ENCODE measurements at regions not wholly inside any gene's neighbourhood (a gene's known extent, or its start where the extent isn't known, plus 50 kb on each side); places are given as distances from the start of the nearest gene placed in this dataset.
A peak's percentile ranks its signal among the peaks of the same experiment; 100 is the strongest.

- no peak for DNase-seq (ENCODE audit: extremely low read depth in 1 of 11, low read depth in 9 of 11, low spot score in 4 of 11)
Observed at GRCh38 chr1:208600456-208601190, 356.4 kb upstream of the PLXNA2 start.

DNA sequence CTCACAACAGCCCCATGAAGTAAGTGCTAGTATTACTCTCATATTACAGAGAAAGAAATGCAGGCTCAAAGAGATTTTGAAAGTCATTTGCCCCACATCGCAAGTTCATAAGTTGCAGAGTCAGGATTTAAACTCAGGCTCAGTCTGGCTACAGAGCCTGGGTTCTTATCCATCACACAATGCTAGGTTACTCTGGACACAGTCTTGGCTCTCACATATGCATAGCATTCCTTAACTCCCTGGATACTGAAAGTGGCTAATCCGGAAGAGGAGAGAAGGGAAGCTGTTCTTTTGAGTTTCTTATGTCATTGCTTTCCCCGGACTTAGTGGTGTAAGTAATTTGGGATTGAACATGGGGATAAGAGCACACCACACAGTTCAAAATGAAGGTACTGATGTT lies 357.4 kb upstream of the PLXNA2 start:
- DNase-seq (ENCODE audit: extremely low read depth in 1 of 11, low read depth in 9 of 11, low spot score in 4 of 11) = no peak

DNA sequence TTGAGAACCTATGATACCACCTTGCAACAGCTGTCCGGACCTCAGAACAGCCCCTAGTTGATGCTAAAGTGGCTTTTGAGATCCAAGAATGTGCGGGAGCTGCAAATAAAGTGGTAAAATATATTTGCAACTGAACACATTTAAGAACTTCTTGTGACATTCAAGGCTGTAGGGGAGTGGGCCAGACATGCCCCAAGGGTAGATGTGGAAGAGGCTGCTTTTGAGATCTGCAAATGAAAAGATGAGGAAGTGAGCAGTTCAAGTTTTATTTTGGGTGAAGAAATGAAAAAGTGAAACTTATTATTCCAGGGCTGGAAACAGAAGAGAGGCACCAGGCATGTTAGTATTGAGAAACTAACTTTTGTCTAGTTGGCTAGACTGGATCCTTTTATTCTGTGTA lies 359.5 kb upstream of the PLXNA2 start:
- DNase-seq (ENCODE audit: extremely low read depth in 1 of 11, low read depth in 9 of 11, low spot score in 4 of 11) = no peak

GRCh38 chr1:208604295-208604694 lies 360.1 kb upstream of the PLXNA2 start:
- no peak for DNase-seq (ENCODE audit: extremely low read depth in 1 of 11, low read depth in 9 of 11, low spot score in 4 of 11)

- no peak for DNase-seq (ENCODE audit: extremely low read depth in 1 of 11, low read depth in 9 of 11, low spot score in 4 of 11)
Observed at GRCh38 chr1:208606959-208607358, 362.8 kb upstream of the PLXNA2 start.

DNA sequence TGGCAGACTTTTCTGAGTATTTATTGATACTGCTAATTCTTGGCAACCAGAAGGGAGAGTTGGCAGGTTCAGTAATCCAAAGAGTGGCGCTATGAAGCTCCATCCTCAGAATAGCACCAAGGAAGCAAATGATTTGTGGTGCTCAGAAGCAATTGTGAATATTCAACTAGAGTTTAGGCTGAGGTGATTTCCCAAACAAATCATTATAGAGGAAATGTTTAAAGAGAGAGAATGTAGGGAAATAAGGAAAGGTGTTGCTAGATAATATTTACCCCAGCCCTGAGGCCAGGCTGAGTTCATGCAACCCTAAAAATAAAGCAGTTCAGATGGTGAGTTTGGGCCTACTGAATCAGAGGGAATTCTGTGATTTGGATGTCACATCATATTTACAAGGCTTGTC lies 363.4 kb upstream of the PLXNA2 start:
- DNase-seq (ENCODE audit: extremely low read depth in 1 of 11, low read depth in 9 of 11, low spot score in 4 of 11) = no peak

DNA sequence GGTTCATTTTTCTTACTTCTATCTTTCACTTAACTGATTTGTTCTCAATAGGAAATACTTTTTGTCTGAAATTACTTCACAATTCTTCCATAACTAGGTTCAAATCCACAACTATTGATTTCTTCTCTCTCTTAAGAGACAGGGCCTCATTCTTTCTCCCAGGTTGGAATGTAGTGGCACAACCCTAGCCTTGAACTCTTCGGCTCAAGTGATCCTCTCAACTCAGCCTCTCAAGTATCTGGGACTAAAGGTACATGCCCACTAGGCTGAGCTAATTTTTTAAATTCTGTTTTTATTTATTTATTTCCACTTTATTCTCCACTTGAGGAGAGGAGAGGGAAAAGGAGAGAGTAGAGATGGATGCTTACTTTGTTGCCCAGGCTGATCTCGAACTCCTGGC lies 370.4 kb upstream of the PLXNA2 start:
- DNase-seq (ENCODE audit: extremely low read depth in 1 of 11, low read depth in 9 of 11, low spot score in 4 of 11) = no peak

DNA sequence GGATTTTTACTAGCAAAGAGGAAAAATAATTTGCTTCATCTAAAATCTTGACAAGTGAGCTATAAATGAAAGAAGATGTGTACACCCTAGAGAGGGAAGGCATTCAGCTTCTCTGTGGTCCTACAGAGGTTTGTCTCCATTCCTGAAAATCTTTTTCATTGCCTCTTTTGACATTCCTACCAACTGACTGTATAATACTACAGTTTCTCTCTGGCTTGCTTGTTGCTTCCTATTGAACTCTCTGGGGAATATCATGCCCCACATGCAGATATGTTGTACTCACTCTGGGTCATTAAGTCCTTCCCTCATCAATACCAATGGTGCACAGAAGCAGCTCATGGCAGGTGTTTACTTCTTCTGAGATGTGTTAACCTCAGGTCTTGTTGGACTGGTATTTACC lies 371.2 kb upstream of the PLXNA2 start:
- DNase-seq (ENCODE audit: extremely low read depth in 1 of 11, low read depth in 9 of 11, low spot score in 4 of 11) = no peak

DNA sequence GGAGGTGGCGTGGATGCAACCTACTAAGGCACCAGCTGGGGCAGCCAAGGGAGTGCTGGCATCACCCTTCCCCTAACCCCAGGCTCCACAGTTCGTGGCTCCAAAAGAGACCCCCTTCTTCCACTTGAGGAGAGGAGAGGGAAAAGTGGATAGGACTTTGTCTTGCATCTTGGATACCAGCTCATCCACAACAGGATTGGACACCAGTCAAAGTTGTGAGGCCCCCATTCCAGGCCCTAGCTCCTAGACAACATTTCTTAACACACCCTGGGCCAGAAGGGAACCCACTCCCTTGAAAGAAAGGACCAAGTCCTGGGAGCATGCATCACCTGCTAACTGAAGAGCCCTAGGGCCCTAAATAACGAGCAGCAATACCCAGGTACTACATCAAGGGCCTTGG lies 372.6 kb upstream of the PLXNA2 start:
- DNase-seq (ENCODE audit: extremely low read depth in 1 of 11, low read depth in 9 of 11, low spot score in 4 of 11) = no peak

GRCh38 chr1:208628022-208628914 lies 384.1 kb upstream of the PLXNA2 start:
- DNase-seq (ENCODE audit: extremely low read depth in 1 of 11, low read depth in 9 of 11, low spot score in 4 of 11) = no peak

DNA sequence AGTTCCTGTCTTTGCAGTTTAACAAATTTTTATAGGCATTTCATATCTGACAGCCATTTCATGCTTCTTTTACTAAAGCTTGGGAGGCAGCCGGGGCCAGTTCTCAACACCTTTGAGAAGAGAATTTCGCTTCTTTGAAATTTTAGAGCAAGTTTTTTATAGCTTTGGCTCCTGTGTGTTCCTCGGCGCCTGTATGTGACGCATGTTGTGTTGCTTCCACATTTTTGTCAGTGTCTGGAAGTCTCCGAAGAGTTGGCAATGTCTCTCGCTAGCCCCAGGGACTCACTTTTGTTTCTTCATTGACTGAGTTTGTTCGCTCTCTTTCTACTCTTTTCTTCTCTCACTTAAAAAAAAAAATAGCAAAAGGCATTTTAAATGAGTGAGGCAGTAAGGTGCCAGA lies 386.9 kb upstream of the PLXNA2 start:
- DNase-seq (ENCODE audit: extremely low read depth in 1 of 11, low read depth in 9 of 11, low spot score in 4 of 11) = no peak

DNA sequence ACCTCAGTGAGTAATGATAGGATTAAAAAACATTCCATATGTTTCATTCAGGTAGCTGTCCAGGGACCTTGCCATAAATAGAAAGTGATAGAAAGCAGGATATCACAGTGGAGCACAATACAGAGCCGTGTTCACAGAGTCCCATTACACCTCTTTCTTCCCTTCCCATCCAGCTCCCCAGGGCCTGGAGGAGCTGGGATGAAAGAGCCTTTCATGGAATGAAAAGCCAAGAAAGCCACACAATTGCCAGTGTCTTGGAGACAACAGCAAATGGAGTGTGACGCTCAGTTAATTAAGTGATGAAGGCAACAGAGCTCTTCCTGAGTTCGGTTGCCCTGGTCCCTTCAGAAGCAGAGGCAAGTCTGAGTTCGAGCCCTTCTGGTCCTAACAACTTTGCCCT lies 387.3 kb upstream of the PLXNA2 start:
- DNase-seq (ENCODE audit: extremely low read depth in 1 of 11, low read depth in 9 of 11, low spot score in 4 of 11) = no peak

DNA sequence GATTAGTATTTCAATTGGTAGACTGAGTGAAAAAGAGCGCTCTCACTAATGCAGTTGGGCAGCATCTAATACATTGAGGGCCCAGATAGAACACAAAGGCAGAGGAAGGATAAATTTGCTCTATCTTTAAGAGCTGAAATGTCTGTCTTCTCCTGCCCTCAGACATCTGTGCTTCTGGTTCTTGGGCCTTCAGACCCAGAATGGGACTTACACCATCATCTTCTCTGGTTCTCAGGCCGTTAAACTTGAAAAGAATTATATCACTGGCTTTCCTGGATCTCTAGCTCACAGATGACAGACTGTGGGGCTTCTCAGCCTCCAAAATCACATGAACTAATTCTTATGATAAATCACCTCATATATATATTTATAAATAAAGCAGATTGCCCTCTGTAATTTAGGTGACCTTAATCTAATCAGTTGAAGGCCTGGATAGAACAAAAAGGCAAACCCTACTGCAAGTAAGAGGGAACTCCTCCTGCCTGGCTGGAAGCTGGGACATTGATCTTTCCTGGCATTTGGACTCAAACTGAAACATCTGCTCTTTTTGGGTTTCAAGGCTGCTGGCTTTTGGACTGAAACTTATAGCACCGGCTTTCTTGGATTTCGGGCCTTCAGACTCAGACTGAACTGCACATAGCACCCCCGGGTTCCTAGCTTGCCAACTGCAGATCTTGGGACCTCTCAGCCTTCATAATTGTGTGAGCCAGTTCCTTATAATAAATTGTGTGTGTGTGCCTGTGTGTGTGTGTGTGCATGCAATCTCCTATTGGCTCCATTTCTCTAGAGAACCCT lies 390.4 kb upstream of the PLXNA2 start:
- DNase-seq (ENCODE audit: extremely low read depth in 1 of 11, low read depth in 9 of 11, low spot score in 4 of 11) = no peak

GRCh38 chr1:208637181-208637580 lies 393.0 kb upstream of the PLXNA2 start:
- DNase-seq (ENCODE audit: extremely low read depth in 1 of 11, low read depth in 9 of 11, low spot score in 4 of 11) = peak in 1 of 11 donors; percentile 15

DNA sequence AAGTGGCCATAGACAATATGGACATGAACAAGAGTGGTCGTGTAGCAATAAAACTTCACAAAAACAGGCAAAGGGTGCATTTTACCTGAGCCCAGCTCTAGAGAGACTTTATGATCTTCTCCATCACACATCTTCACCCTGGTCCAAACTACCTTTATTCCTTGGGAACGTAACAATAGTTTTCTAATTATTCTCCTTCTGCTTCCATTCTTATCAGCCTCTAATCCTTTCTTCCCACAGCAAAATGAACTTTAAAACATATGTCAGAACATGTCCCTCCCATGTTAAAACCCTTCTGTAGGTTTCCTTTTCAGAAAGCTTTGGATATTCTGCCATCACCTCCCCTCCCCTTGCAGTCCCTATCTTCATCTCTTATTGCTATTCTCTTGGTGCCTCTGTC lies 395.2 kb upstream of the PLXNA2 start:
- DNase-seq (ENCODE audit: extremely low read depth in 1 of 11, low read depth in 9 of 11, low spot score in 4 of 11) = no peak

- no peak for DNase-seq (ENCODE audit: extremely low read depth in 1 of 11, low read depth in 9 of 11, low spot score in 4 of 11)
Observed at GRCh38 chr1:208640295-208640694, 396.1 kb upstream of the PLXNA2 start.

DNA sequence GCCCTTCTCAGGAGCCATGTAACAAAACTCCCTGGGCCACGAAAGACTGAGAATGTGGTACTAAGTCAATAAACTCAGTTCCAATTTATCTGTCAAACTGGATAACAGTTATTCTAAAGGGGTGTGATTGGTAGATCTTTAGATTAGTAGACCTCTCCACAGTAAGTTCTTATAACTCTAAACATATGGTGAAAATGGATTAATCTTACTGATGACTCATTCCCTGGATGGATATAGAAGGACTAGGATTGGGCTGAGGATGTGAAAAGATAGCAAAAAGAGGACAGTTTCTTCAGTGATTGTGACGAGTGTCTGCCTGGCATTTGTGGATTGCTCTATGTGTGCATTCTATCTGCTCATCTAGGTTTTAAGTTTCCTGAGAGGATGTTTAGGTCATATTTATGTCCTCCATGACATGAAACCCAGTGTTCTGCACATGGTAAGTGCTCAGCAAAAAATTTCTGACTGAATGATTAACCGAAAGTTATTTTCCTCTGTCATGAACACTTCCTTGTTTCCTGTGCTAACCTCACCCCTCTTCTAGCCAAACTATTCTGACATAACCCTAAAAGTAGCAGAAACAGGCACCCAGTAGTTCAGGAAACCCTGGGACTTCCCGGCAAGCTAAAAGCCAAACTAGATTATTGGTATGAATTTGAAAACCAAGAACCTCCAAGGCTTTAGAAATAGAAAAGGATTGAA lies 397.5 kb upstream of the PLXNA2 start:
- no peak for DNase-seq (ENCODE audit: extremely low read depth in 1 of 11, low read depth in 9 of 11, low spot score in 4 of 11)

- DNase-seq (ENCODE audit: extremely low read depth in 1 of 11, low read depth in 9 of 11, low spot score in 4 of 11) = no peak
Observed at GRCh38 chr1:208643005-208643597, 398.9 kb upstream of the PLXNA2 start.
